ENCODE measurements at regions not wholly inside any gene's neighbourhood (a gene's known extent, or its start where the extent isn't known, plus 50 kb on each side); places are given as distances from the start of the nearest gene placed in this dataset.
"Not testable (repeated sequence)": the region's sequence is repeated elsewhere in the genome, so short reads cannot be mapped to it uniquely, and the experiment has no call there.

DNA sequence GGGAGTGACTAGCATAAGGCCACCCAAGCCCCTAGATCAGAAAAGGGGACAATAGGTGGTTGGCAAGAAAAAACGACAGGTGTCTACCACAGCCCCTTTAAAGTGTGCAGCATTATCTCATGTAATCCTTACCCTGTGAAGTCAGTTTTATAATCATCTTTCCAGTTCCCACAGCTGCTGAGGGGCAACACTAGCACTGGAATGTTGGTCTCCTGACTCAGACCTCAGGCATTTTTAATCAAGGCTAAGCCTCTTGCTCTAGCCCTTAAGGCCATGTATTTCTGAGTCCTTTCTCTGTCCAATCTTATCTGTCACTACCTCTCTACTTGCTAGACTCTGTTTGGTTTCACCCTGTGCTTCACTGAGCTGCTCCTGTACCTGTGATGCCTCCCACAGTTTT is 171.7 kb downstream of the TLE3 start:
- Histone ChIP-seq H3K9ac (ENCODE audit: low read length) (no peak overlapping the region), H3K9me3 (ENCODE audit: low read length) (peaks cover 4% of the 10 kb centered on the region), H3K4me1 (ENCODE audit: insufficient read depth, low read length) (no peaks in the 10 kb centered on the region), H3K27me3 (ENCODE audit: control insufficient read depth in 1 of 2, insufficient read depth in 2 of 2, low read length in 2 of 2) (no peaks in the 10 kb centered on the region), H3K36me3 (ENCODE audit: insufficient read depth, low read length) (no peaks in the 10 kb centered on the region), H3K27ac (ENCODE audit: low read depth, low read length) (no peak overlapping the region), H3K4me3 (ENCODE audit: low read depth in 1 of 2, low read length in 2 of 2) (no peak overlapping the region)

DNA sequence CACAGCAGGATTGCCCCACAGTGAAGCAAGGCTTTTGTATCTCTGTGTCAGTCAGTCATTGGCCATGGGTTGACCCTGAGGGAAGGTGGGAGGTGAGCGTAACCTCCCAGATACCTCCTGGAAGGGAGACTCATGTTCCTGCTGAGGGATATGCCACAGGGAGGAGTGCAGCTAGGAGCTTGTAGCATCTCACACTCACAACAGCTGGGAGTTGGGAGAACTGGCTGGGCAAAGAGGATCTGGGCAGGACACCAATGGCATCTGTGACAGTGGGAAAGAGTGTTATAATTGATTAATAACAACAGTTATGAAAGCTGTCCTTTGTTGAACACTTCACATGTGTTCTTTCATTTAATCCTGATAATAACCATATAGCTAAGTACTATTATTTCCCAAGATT is 171.0 kb downstream of the TLE3 start:
- no peaks in the 10 kb centered on the region for H3K4me1 ChIP-seq (ENCODE audit: insufficient read depth, low read length)
- no peak overlapping the region for H3K9ac ChIP-seq (ENCODE audit: low read length)
- H3K4me3 ChIP-seq (ENCODE audit: low read depth in 1 of 2, low read length in 2 of 2), result no peak overlapping the region
- H3K27ac ChIP-seq (ENCODE audit: low read depth, low read length), result no peak overlapping the region
- H3K27me3 ChIP-seq (ENCODE audit: control insufficient read depth in 1 of 2, insufficient read depth in 2 of 2, low read length in 2 of 2), result no peaks in the 10 kb centered on the region
- no peaks in the 10 kb centered on the region for H3K36me3 ChIP-seq (ENCODE audit: insufficient read depth, low read length)
- peaks cover 4% of the 10 kb centered on the region for H3K9me3 ChIP-seq (ENCODE audit: low read length)

DNA sequence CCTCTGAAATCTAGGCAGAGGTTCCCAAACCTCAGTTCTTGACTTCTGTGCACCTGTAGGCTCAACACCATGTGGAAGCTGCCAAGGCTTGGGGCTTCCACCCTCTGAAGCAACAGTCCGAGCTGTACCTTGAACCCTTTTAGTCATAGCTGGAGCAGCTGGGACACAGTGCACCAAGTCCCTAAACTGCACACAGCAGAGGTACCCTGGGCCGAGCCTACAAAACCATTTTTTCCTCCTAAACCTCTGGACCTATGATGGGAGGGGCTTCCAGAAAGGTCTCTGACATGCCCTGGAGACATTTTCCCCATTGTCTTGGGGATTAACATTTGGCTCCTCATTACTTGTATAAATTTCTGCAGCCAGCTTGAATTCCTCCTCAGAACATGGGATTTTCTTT is 168.8 kb downstream of the TLE3 start:
- H3K4me1 ChIP-seq (ENCODE audit: insufficient read depth, low read length); H3K36me3 ChIP-seq (ENCODE audit: insufficient read depth, low read length); H3K27me3 ChIP-seq (ENCODE audit: control insufficient read depth in 1 of 2, insufficient read depth in 2 of 2, low read length in 2 of 2); H3K9me3 ChIP-seq (ENCODE audit: low read length); H3K4me3 ChIP-seq (ENCODE audit: low read depth in 1 of 2, low read length in 2 of 2); H3K27ac ChIP-seq (ENCODE audit: low read depth, low read length); H3K9ac ChIP-seq (ENCODE audit: low read length): not testable (repeated sequence)

DNA sequence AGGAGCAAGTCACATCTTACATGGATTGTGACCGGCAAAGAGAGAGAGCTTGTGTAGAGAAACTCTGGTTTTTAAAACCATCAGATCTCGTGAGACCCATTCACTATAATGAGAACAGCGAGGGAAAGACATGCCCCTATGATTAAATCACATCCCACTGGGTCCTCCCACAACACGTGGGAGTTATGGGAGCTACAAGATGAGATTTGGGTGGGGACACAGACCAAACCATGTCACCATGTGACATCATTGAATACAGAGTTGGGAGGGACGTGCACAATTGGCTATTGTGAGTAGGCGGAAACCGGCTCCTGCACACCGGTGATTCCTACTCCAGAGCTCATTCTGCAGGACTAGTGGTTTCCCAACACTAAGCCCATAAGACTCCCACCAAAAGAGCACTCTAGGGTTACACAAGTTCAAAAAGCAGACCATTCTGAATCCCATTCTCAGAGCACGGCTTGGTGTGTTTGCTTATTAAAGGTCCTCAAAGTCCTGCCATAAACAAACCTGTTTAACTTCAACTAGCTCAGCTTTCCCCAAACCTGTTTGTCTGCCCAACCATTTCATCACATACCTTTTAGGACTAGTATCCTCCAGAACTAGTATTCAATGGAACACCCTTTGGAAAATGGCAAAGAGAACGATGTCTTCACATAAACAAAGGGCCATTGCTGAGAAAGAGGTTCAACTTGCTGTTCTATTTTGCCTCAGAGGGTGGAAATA is 167.6 kb downstream of the TLE3 start:
- Histone ChIP-seq H3K9me3 (ENCODE audit: low read length) (no peaks in the 10 kb centered on the region), H3K27ac (ENCODE audit: low read depth, low read length) (no peak overlapping the region), H3K4me1 (ENCODE audit: insufficient read depth, low read length) (no peaks in the 10 kb centered on the region), H3K9ac (ENCODE audit: low read length) (no peak overlapping the region), H3K36me3 (ENCODE audit: insufficient read depth, low read length) (no peaks in the 10 kb centered on the region), H3K4me3 (ENCODE audit: low read depth in 1 of 2, low read length in 2 of 2) (no peak overlapping the region), H3K27me3 (ENCODE audit: control insufficient read depth in 1 of 2, insufficient read depth in 2 of 2, low read length in 2 of 2) (no peaks in the 10 kb centered on the region)

DNA sequence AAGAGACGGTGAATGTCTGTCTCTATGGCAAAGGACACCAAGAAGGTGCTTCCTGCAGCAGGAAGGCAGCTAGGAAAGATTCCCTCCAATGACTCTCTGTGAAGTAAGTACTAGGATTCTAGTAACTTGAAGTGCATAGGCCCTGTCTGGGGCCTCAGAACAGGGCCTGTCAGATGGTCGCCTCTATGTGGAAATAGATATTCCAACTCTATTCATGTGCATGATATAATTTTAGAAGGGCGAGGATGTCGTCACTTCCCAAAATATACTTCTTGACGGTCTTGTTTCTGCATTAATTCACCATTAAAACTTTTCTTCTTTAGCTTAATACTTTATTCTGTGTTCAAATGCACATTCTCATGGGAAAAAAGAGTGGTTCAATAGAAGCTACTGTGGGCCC is 167.0 kb downstream of the TLE3 start:
- H3K9ac ChIP-seq (ENCODE audit: low read length), result no peak overlapping the region
- no peak overlapping the region for H3K4me3 ChIP-seq (ENCODE audit: low read depth in 1 of 2, low read length in 2 of 2)
- H3K27me3 ChIP-seq (ENCODE audit: control insufficient read depth in 1 of 2, insufficient read depth in 2 of 2, low read length in 2 of 2), result no peaks in the 10 kb centered on the region
- no peaks in the 10 kb centered on the region for H3K9me3 ChIP-seq (ENCODE audit: low read length)
- no peak overlapping the region for H3K27ac ChIP-seq (ENCODE audit: low read depth, low read length)
- H3K36me3 ChIP-seq (ENCODE audit: insufficient read depth, low read length), result no peaks in the 10 kb centered on the region
- H3K4me1 ChIP-seq (ENCODE audit: insufficient read depth, low read length), result no peaks in the 10 kb centered on the region

DNA sequence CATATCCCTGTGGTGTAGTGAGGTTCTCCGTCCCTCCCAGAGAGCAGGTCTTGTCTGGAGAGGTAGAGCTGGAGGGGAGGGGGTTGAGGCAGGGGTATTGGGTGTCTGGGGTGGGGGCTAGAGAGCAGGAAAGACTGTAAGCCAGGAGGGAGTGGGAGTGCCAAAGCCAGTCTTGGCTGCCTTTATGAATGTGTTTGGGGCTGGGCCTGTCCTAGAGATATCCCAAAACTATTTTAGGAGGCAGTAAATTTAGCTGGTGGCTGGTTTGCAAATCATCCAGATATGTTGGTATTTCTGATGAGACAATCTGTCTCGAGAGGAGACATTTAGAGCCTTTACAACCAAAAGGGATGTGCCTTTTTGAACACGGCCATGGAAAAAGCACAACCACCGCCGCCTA is 166.6 kb downstream of the TLE3 start:
- Histone ChIP-seq H3K27ac (ENCODE audit: low read depth, low read length) (no peak overlapping the region), H3K27me3 (ENCODE audit: control insufficient read depth in 1 of 2, insufficient read depth in 2 of 2, low read length in 2 of 2) (no peaks in the 10 kb centered on the region), H3K36me3 (ENCODE audit: insufficient read depth, low read length) (no peaks in the 10 kb centered on the region), H3K4me1 (ENCODE audit: insufficient read depth, low read length) (no peaks in the 10 kb centered on the region), H3K9ac (ENCODE audit: low read length) (no peak overlapping the region), H3K9me3 (ENCODE audit: low read length) (no peaks in the 10 kb centered on the region), H3K4me3 (ENCODE audit: low read depth in 1 of 2, low read length in 2 of 2) (no peak overlapping the region)

DNA sequence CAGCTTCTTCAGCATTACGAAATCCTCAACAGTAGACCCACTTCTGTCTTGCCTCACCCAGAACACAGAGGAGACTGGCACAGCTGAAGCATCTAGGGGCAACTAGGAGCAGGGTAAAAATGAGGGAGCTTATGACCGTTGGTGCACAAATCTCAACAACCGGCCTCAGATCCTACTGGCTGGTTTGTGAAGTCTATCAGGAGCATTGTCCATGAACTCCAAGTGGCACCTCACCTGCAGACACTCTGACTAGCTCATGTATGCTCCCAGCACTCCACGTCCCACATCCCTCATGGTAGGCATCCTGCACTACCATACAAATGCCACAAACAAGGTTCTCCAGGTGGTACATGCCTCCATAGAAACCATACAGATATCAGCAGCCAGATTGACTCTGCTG is 163.1 kb downstream of the TLE3 start:
- Histone ChIP-seq H3K27ac (ENCODE audit: low read depth, low read length) (no peak overlapping the region), H3K9ac (ENCODE audit: low read length) (no peak overlapping the region), H3K9me3 (ENCODE audit: low read length) (no peaks in the 10 kb centered on the region), H3K4me1 (ENCODE audit: insufficient read depth, low read length) (no peaks in the 10 kb centered on the region), H3K36me3 (ENCODE audit: insufficient read depth, low read length) (no peaks in the 10 kb centered on the region), H3K4me3 (ENCODE audit: low read depth in 1 of 2, low read length in 2 of 2) (no peak overlapping the region), H3K27me3 (ENCODE audit: control insufficient read depth in 1 of 2, insufficient read depth in 2 of 2, low read length in 2 of 2) (no peaks in the 10 kb centered on the region)

DNA sequence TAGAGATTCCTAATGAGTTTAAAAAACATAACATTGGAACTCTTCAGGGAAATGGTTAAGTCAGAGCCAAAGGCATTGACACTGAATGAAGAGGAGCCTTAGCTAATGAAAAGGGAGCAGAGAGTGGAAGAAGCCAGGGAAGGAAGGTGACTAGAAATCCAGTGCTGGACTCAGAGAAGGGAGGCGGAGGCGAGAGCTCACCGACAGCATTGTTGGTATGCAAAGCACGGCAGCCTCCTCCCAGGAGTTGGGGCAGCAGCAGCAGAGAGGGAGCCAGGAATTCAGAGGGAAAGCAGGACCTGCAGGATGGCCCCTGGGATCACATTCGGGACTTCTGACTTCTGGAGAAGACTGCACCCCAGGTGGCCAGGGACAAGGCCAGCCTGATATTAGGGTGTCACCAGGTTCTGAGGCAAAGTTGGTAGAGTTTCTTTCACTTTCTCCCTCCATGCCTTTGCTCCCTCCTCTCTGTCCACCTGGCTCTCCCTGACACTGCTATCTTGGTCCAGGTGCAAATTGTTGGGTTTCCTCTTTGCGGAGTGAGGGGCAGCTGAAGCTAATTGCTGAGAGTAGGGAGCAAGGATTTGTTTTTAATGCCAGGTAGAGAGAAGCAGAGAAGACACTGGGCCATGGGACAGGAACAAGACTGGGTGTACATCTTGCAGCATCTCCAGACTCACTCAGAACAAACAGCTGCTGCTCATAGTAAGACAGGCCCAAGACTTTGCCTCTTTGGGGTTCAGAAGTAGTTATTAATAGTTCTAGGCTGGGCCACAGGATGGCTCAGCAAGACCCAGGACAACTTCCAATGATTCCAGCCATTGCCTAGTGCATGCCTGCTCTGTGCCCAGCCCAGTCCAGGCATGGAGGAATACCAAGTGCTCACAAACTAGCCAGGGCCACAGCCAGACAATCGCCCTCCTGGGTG is 157.9 kb downstream of the TLE3 start:
- H3K9me3 ChIP-seq (ENCODE audit: low read length), result no peaks in the 10 kb centered on the region
- H3K36me3 ChIP-seq (ENCODE audit: insufficient read depth, low read length), result no peaks in the 10 kb centered on the region
- no peaks in the 10 kb centered on the region for H3K27me3 ChIP-seq (ENCODE audit: control insufficient read depth in 1 of 2, insufficient read depth in 2 of 2, low read length in 2 of 2)
- H3K9ac ChIP-seq (ENCODE audit: low read length), result no peak overlapping the region
- H3K4me3 ChIP-seq (ENCODE audit: low read depth in 1 of 2, low read length in 2 of 2), result no peak overlapping the region
- H3K27ac ChIP-seq (ENCODE audit: low read depth, low read length), result no peak overlapping the region
- H3K4me1 ChIP-seq (ENCODE audit: insufficient read depth, low read length), result no peaks in the 10 kb centered on the region

DNA sequence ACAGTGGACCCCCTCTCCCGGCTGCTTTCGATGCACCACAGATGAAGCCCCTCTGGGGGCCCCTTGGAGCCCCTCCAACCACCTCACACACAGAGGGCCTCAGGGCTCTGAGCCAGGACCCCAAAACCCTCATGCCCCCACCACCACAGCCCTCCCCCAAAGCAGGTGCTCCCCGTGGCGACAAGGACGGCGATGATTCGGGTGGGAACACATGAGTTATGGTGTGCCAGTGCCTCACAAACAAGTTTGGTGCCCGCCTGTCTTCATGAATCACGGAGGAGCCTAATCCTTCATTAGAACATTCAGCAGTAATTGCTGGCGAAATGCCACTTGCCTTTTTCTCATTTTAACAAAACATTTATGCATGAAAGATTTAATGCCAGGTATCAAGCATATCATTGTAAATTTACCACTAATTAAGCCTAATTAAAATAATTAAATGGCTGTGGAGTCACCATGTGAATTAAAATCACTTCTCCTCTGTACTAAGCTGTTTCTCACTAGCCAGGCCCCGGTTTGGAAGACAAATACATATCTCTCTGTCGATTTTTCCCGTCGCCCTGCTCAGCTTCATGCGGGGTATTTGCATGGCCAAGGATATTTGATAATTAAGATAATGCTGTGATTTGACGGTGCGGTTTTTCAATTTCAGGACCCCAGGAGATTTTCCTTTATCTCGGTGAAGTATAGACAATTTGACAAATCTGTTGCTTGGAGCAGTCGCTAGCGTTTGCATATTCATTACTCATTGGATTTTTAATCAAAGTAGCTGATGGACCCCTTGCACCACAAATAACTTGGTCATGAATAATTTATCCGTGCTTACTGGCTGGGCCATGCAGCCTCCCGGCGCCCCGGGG is 157.0 kb downstream of the TLE3 start:
- no peak overlapping the region for H3K27ac ChIP-seq (ENCODE audit: low read depth, low read length)
- H3K9me3 ChIP-seq (ENCODE audit: low read length), result no peaks in the 10 kb centered on the region
- no peaks in the 10 kb centered on the region for H3K4me1 ChIP-seq (ENCODE audit: insufficient read depth, low read length)
- no peak overlapping the region for H3K9ac ChIP-seq (ENCODE audit: low read length)
- H3K4me3 ChIP-seq (ENCODE audit: low read depth in 1 of 2, low read length in 2 of 2), result no peak overlapping the region
- no peaks in the 10 kb centered on the region for H3K36me3 ChIP-seq (ENCODE audit: insufficient read depth, low read length)
- no peaks in the 10 kb centered on the region for H3K27me3 ChIP-seq (ENCODE audit: control insufficient read depth in 1 of 2, insufficient read depth in 2 of 2, low read length in 2 of 2)

DNA sequence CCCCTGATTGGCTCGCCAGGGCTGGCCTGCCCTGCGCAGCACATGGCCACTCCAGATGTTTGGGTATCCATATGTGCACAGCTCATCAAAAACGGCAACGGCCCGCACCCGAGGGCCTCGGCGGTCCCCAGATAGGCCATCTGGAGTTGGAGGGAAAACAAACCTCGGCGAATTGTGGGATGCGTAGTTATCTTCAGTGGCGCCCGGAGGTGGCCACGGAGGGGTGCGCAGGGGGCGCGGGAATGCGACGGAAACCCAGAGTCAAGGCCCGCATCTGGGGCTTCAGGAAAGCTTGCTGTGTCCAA is 156.5 kb downstream of the TLE3 start:
- Histone ChIP-seq H3K9ac (ENCODE audit: low read length) (no peak overlapping the region), H3K9me3 (ENCODE audit: low read length) (no peaks in the 10 kb centered on the region)

DNA sequence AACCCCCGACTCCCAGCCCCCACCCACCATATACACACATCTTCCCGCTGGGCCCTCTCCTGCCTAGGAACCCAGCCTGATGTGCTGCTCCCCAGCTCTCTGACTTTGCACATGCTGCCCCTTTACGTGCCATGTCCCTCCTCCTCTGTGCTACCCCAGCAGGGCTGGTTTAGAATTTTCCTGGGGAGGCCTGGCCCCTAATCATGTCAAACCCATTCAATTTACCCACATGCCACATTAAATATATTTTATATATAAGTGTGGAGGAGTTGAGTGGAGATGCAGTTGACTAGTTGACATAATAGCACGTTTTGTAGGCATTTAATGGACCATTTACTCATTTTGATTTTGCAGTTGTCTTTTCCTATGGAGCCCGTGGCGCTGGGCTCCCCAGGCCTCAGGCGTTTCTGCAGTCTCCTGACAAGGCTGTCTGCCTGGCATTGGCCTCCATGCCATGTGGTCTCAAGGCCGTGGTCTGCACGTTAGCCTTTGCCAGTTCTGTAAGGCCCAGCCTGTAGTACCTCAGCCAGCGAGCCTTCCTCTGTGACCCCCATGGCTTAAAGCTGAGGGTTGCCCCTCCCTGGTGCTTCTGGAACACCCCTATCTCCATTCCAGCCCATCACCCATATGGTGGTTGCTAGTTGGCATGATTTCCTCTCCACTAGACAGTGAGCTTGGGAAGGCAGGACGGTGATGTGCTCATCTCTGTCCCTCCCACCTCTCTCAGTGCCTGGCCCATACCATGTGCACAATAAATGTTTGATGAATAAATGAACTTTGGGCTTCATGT is 155.8 kb downstream of the TLE3 start:
- Histone ChIP-seq H3K9ac (ENCODE audit: low read length) (no peak overlapping the region), H3K4me1 (ENCODE audit: insufficient read depth, low read length) (no peaks in the 10 kb centered on the region), H3K36me3 (ENCODE audit: insufficient read depth, low read length) (no peaks in the 10 kb centered on the region), H3K9me3 (ENCODE audit: low read length) (no peaks in the 10 kb centered on the region), H3K27ac (ENCODE audit: low read depth, low read length) (no peak overlapping the region), H3K27me3 (ENCODE audit: control insufficient read depth in 1 of 2, insufficient read depth in 2 of 2, low read length in 2 of 2) (no peaks in the 10 kb centered on the region), H3K4me3 (ENCODE audit: low read depth in 1 of 2, low read length in 2 of 2) (no peak overlapping the region)

More for the DNA sequence above, 156.5 kb downstream of the TLE3 start:
- Histone ChIP-seq H3K4me1 (ENCODE audit: insufficient read depth, low read length) (no peaks in the 10 kb centered on the region), H3K27me3 (ENCODE audit: control insufficient read depth in 1 of 2, insufficient read depth in 2 of 2, low read length in 2 of 2) (no peaks in the 10 kb centered on the region), H3K4me3 (ENCODE audit: low read depth in 1 of 2, low read length in 2 of 2) (no peak overlapping the region), H3K36me3 (ENCODE audit: insufficient read depth, low read length) (no peaks in the 10 kb centered on the region), H3K27ac (ENCODE audit: low read depth, low read length) (no peak overlapping the region)

Measured in muscle layer of colon (tissue), 2 donors.